GM18520 (cell line): ENCODE measurements at regions not wholly inside any gene's neighbourhood (a gene's known extent, or its start where the extent isn't known, plus 50 kb on each side); places are given as distances from the start of the nearest gene placed in this dataset.

Source experiments
- ATAC-seq: cut with Tn5 transposase; IDR thresholded peaks from one replicate; pipeline ENCODE4 v1.9.1; 2021; ENCODE audit not compliant: unreplicated experiment

- ATAC-seq: no peak
These were observed 467.3 kb downstream of the C6orf118 start for GRCh38 chr6:164842085-164842484.

DNA sequence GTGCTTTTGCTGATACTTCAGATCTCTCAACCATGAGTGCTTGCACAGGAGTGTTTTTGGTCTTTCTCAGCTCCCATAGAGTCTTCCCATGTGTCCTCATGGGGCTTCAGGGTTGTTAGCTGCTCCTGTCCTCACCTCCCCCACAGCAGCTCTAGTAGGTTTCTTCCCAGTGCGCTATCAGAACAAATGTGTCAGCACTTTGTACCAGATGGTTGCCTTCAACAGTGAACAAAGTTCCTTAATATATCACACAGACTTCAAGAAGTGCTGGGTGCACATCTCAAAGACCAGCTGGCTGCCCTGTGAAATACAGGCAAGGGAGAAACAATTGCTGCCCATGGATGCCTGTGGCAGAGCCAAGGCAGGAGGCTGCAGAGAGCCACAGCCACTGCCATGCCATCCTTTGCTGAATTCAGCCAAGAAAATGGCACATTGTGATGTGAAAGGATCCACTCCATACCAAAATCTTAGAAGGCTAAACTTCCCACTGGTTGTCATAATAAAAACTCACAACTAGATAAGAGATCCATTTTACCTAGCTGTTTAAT lies 471.3 kb downstream of the C6orf118 start:
- ATAC-seq: no peak

DNA sequence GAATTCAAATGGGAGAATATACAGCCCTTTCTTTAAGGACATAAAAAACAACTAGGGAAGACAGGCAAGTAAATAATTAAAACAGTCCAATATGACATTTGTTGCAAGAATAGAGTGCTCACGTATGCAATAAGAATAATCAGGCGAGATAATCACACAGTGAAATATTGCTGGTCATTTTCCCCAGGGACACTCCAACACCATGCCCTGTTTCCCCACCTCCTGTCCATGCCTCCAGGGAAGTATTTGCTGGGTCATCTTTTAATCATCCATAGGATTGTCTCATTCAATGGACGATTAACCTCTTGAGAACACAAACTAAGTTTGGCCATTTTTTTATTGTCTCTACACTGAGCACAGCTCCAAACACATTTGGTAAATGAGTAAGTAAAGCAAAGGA lies 472.9 kb downstream of the C6orf118 start:
- ATAC-seq: no peak

- ATAC-seq: no peak
These were observed 477.0 kb downstream of the C6orf118 start for GRCh38 chr6:164832410-164832809.

- no peak for ATAC-seq
These were observed 481.9 kb downstream of the C6orf118 start for GRCh38 chr6:164827537-164827936.

GRCh38 chr6:164826831-164827468 lies 482.5 kb downstream of the C6orf118 start:
- no peak for ATAC-seq

DNA sequence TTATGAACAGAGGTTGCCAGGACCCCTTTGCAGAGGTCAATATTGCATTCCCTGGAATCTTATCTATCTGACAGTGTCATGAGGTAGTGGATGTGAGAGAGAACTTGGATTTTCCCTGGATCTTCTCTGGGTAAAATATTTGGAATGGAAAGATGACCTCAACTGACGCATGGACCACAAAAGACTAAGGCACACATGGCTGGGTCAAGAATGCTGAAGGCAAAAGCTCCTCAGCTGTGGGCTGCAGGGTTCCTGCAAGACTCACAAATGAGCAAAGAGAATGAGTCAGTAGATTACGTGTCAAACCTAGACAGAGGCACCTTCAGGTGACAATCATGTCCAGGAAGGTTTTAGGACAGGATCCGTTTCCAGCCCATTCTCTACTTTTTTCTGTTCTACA lies 484.0 kb downstream of the C6orf118 start:
- no peak for ATAC-seq

DNA sequence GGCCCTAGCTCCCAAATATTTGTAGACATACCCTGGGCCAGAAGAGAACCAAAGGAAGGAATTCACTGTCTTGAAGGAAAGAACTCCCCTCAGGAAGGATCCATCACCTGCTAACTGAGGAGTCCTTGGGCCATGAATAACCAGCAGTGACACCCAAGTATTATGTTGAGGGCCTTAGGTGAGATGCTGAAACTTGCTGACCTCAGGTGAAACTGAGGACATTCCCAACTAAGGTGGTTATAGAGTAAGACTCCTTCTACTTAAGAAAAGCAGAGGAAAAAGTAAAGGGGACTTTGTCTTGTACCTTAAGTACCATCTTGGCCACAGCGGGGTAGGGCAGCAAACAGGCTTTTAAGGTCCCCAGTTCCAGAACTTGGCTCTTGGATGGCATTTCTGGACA lies 491.7 kb downstream of the C6orf118 start:
- no peak for ATAC-seq

GRCh38 chr6:164812706-164813105 lies 496.7 kb downstream of the C6orf118 start:
- ATAC-seq: no peak

DNA sequence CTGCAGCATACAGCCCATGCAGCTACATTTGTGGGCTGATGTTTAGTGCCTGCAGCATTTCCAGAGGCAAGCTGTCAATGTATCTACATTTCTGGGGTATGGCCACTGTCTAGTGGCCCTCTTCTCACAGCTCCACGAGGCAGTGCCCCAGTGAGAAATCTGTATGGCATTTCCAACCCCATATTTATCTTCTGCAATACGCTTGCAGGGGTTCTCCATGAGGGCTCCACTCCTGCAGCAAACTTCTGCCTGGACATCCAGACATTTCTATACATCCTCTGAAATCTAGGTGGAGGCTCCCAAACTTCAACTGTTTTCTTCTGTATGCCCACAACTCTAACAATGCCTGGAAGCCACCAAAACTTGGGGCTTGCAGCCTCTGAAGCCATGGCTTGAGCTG lies 502.3 kb downstream of the C6orf118 start:
- ATAC-seq: no peak

GRCh38 chr6:164795056-164795815 lies 514.2 kb downstream of the C6orf118 start:
- ATAC-seq: no peak

GRCh38 chr6:164792666-164793065 lies 516.7 kb downstream of the C6orf118 start:
- ATAC-seq: no peak

DNA sequence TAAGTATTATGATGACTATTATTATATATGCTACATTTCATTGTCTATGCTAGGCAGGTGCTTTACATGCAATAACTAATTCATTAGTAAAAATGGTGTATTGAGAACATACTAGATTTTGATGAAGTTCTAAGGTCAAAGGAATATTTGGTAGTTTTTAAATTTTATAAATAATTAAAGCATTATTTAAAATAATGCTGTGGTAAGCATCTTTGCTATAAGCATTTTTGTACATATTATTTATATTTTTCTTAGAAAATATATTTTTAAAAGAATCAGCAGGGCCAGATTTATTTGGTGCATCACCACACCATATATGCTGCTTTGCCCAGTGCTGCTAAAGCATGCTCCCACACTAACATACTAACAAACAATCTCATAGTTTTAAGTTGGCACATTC lies 517.9 kb downstream of the C6orf118 start:
- ATAC-seq: no peak

- ATAC-seq: no peak
These were observed 545.6 kb downstream of the C6orf118 start for GRCh38 chr6:164763788-164764187.

GRCh38 chr6:164757451-164757850 lies 552.0 kb downstream of the C6orf118 start:
- ATAC-seq: no peak

DNA sequence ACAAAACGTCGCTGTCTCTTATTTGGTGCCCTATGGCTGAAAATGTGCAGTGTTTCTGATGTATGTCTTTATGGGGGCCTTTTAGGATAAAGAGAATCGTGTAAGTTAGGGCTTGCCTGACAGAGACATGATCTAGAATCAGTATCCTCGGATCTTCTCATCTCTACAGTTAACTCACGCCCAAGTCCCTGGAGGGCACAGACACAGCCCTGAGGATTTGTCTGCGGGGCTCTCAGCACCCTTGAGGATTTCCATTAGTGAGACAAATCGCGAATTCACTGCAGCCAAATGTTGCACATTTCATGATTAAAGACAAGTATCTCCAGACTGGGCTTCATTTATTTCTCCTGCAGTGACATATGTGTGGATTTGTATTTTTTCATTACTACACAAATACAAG lies 552.7 kb downstream of the C6orf118 start:
- no peak for ATAC-seq

GRCh38 chr6:164756142-164756541 lies 553.3 kb downstream of the C6orf118 start:
- no peak for ATAC-seq

GRCh38 chr6:164753517-164753916 lies 555.9 kb downstream of the C6orf118 start:
- ATAC-seq: no peak

DNA sequence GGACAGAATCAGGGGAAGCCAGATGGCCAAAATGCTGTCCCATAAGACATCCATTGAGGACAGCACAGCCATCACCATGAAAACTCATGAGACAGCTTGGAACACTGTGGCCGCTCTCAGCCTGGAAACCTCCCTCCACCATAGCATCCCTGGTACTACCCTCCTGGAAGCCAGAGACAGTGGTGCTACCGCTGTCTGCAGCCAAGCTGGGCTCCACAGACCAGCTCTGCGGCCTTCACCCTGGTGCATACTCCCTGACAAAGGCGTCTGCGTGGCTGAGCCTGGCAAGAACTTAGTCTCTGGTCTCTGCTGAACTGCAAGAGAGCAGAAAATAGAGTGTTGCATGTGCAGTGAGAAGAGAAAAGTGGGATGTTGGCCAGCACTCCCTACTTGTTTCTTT lies 558.0 kb downstream of the C6orf118 start:
- ATAC-seq: no peak

GRCh38 chr6:164750128-164750527 lies 559.3 kb downstream of the C6orf118 start:
- no peak for ATAC-seq

GRCh38 chr6:164749221-164750064 lies 560.0 kb downstream of the C6orf118 start:
- ATAC-seq: no peak

GRCh38 chr6:164744301-164744700 lies 565.1 kb downstream of the C6orf118 start:
- no peak for ATAC-seq
